ENCODE measurements at regions not wholly inside any gene's neighbourhood (a gene's known extent, or its start where the extent isn't known, plus 50 kb on each side); places are given as distances from the start of the nearest gene placed in this dataset.

- no peak overlapping the region for H3K27ac ChIP-seq (ENCODE audit: low read depth in 1 of 2, low read length in 2 of 2)
- no peaks in the 10 kb centered on the region for H3K27me3 ChIP-seq (ENCODE audit: control insufficient read depth in 1 of 2, insufficient read depth in 2 of 2, low read length in 1 of 2)
- H3K4me3 ChIP-seq (ENCODE audit: low read length in 2 of 2), result no peak overlapping the region
- H3K9me3 ChIP-seq (ENCODE audit: control insufficient read depth, low read length), result no peaks in the 10 kb centered on the region
- intact Hi-C loops (cut with DNase I), result no loop called here
- WGBS, 2 donors, result 66 to 71% methylated on average over 7 of the region's 7 CpGs
- H3K36me3 ChIP-seq (ENCODE audit: control insufficient read depth in 1 of 2, insufficient read depth in 2 of 2, low read length in 1 of 2), result no peaks in the 10 kb centered on the region
- H3K4me1 ChIP-seq (ENCODE audit: control insufficient read depth in 1 of 2, insufficient read depth in 2 of 2, low read length in 2 of 2), result no peaks in the 10 kb centered on the region
- no peak for DNase-seq
- no peak for ATAC-seq (ENCODE audit: low FRiP score)
These were observed 330.8 kb upstream of the AGTR1 start for GRCh38 chr3:148366743-148367410.

- Histone ChIP-seq H3K27ac (ENCODE audit: low read depth in 1 of 2, low read length in 2 of 2) (no peak overlapping the region), H3K4me3 (ENCODE audit: low read length in 2 of 2) (no peak overlapping the region), H3K36me3 (ENCODE audit: control insufficient read depth in 1 of 2, insufficient read depth in 2 of 2, low read length in 1 of 2) (no peaks in the 10 kb centered on the region), H3K9me3 (ENCODE audit: control insufficient read depth, low read length) (no peaks in the 10 kb centered on the region), H3K27me3 (ENCODE audit: control insufficient read depth in 1 of 2, insufficient read depth in 2 of 2, low read length in 1 of 2) (no peaks in the 10 kb centered on the region), H3K4me1 (ENCODE audit: control insufficient read depth in 1 of 2, insufficient read depth in 2 of 2, low read length in 2 of 2) (no peaks in the 10 kb centered on the region)
- DNase-seq (no peak), ATAC-seq (ENCODE audit: low FRiP score) (no peak)
- intact Hi-C loops (cut with DNase I), result no loop called here
- 51 to 54% methylated on average over 1 of the region's 1 CpG for WGBS, 2 donors
These were observed 329.9 kb upstream of the AGTR1 start for GRCh38 chr3:148367756-148368155.

DNA sequence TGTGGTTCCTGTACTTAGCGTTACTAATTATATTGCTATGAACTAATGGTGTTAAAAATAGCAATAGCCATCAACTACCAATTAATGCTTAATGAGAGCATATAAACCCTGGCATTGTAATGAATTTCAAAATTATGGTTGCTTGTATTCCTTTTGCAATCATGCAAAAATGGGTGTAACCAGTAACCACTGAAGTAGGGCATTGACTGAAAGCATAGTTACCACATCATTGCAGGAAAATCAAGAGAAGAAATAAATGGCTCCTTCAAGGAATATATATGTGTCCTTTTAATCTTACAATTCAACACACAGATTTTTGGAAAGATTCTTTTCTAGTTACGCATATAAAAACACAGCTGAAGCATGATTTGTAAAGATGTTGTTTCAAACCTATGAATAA, 328.3 kb upstream of the AGTR1 start:
- Histone ChIP-seq H3K4me1 (ENCODE audit: control insufficient read depth in 1 of 2, insufficient read depth in 2 of 2, low read length in 2 of 2) (no peaks in the 10 kb centered on the region), H3K27me3 (ENCODE audit: control insufficient read depth in 1 of 2, insufficient read depth in 2 of 2, low read length in 1 of 2) (no peaks in the 10 kb centered on the region), H3K27ac (ENCODE audit: low read depth in 1 of 2, low read length in 2 of 2) (no peak overlapping the region), H3K9me3 (ENCODE audit: control insufficient read depth, low read length) (no peaks in the 10 kb centered on the region), H3K4me3 (ENCODE audit: low read length in 2 of 2) (no peak overlapping the region), H3K36me3 (ENCODE audit: control insufficient read depth in 1 of 2, insufficient read depth in 2 of 2, low read length in 1 of 2) (no peaks in the 10 kb centered on the region)
- DNase-seq (no peak), ATAC-seq (ENCODE audit: low FRiP score) (no peak)
- WGBS, 2 donors, result 90 to 93% methylated on average over 2 of the region's 2 CpGs
- intact Hi-C loops (cut with DNase I), result no loop called here

GRCh38 chr3:148372206-148372875, 325.4 kb upstream of the AGTR1 start:
- no peaks in the 10 kb centered on the region for H3K36me3 ChIP-seq (ENCODE audit: control insufficient read depth in 1 of 2, insufficient read depth in 2 of 2, low read length in 1 of 2)
- 88 to 90% methylated on average over 2 of the region's 2 CpGs for WGBS, 2 donors
- DNase-seq (no peak), ATAC-seq (ENCODE audit: low FRiP score) (no peak)
- no peaks in the 10 kb centered on the region for H3K9me3 ChIP-seq (ENCODE audit: control insufficient read depth, low read length)
- intact Hi-C loops (cut with DNase I), result no loop called here
- no peak overlapping the region for H3K4me3 ChIP-seq (ENCODE audit: low read length in 2 of 2)
- no peak overlapping the region for H3K27ac ChIP-seq (ENCODE audit: low read depth in 1 of 2, low read length in 2 of 2)
- no peaks in the 10 kb centered on the region for H3K27me3 ChIP-seq (ENCODE audit: control insufficient read depth in 1 of 2, insufficient read depth in 2 of 2, low read length in 1 of 2)
- no peaks in the 10 kb centered on the region for H3K4me1 ChIP-seq (ENCODE audit: control insufficient read depth in 1 of 2, insufficient read depth in 2 of 2, low read length in 2 of 2)

GRCh38 chr3:148373961-148374360, 323.7 kb upstream of the AGTR1 start:
- no peaks in the 10 kb centered on the region for H3K9me3 ChIP-seq (ENCODE audit: control insufficient read depth, low read length)
- no peak for ATAC-seq (ENCODE audit: low FRiP score)
- no peaks in the 10 kb centered on the region for H3K4me1 ChIP-seq (ENCODE audit: control insufficient read depth in 1 of 2, insufficient read depth in 2 of 2, low read length in 2 of 2)
- intact Hi-C loops (cut with DNase I), result no loop called here
- H3K27me3 ChIP-seq (ENCODE audit: control insufficient read depth in 1 of 2, insufficient read depth in 2 of 2, low read length in 1 of 2), result no peaks in the 10 kb centered on the region
- no peak for DNase-seq
- no peak overlapping the region for H3K27ac ChIP-seq (ENCODE audit: low read depth in 1 of 2, low read length in 2 of 2)
- no peak overlapping the region for H3K4me3 ChIP-seq (ENCODE audit: low read length in 2 of 2)
- H3K36me3 ChIP-seq (ENCODE audit: control insufficient read depth in 1 of 2, insufficient read depth in 2 of 2, low read length in 1 of 2), result no peaks in the 10 kb centered on the region

GRCh38 chr3:148379763-148380382, 317.8 kb upstream of the AGTR1 start:
- H3K4me3 ChIP-seq (ENCODE audit: low read length in 2 of 2), result no peak overlapping the region
- no peaks in the 10 kb centered on the region for H3K36me3 ChIP-seq (ENCODE audit: control insufficient read depth in 1 of 2, insufficient read depth in 2 of 2, low read length in 1 of 2)
- DNase-seq, result no peak
- no peaks in the 10 kb centered on the region for H3K27me3 ChIP-seq (ENCODE audit: control insufficient read depth in 1 of 2, insufficient read depth in 2 of 2, low read length in 1 of 2)
- no peaks in the 10 kb centered on the region for H3K4me1 ChIP-seq (ENCODE audit: control insufficient read depth in 1 of 2, insufficient read depth in 2 of 2, low read length in 2 of 2)
- intact Hi-C loops (cut with DNase I), result loop anchor here (1.0 to 5.0 kb wide), 4 partner anchors 252 to 567 kb away; no protein-coding TSS in a partner anchor
- WGBS, 2 donors, result 64% methylated on average over 4 of the region's 4 CpGs
- ATAC-seq (ENCODE audit: low FRiP score), result peak; percentile 69
- H3K9me3 ChIP-seq (ENCODE audit: control insufficient read depth, low read length), result no peaks in the 10 kb centered on the region
- no peak overlapping the region for H3K27ac ChIP-seq (ENCODE audit: low read depth in 1 of 2, low read length in 2 of 2)

- WGBS, 2 donors, result 89 to 93% methylated on average over 6 of the region's 6 CpGs
- H3K36me3 ChIP-seq (ENCODE audit: control insufficient read depth in 1 of 2, insufficient read depth in 2 of 2, low read length in 1 of 2), result no peaks in the 10 kb centered on the region
- H3K27ac ChIP-seq (ENCODE audit: low read depth in 1 of 2, low read length in 2 of 2), result no peak overlapping the region
- no peaks in the 10 kb centered on the region for H3K27me3 ChIP-seq (ENCODE audit: control insufficient read depth in 1 of 2, insufficient read depth in 2 of 2, low read length in 1 of 2)
- H3K4me1 ChIP-seq (ENCODE audit: control insufficient read depth in 1 of 2, insufficient read depth in 2 of 2, low read length in 2 of 2), result no peaks in the 10 kb centered on the region
- ATAC-seq (ENCODE audit: low FRiP score) (no peak), DNase-seq (no peak)
- intact Hi-C loops (cut with DNase I), result loop anchor here (2.0 to 5.0 kb wide), 3 partner anchors 251 to 566 kb away; no protein-coding TSS in a partner anchor
- no peak overlapping the region for H3K4me3 ChIP-seq (ENCODE audit: low read length in 2 of 2)
- H3K9me3 ChIP-seq (ENCODE audit: control insufficient read depth, low read length), result no peaks in the 10 kb centered on the region
These were observed 316.7 kb upstream of the AGTR1 start for GRCh38 chr3:148381051-148381450.

DNA sequence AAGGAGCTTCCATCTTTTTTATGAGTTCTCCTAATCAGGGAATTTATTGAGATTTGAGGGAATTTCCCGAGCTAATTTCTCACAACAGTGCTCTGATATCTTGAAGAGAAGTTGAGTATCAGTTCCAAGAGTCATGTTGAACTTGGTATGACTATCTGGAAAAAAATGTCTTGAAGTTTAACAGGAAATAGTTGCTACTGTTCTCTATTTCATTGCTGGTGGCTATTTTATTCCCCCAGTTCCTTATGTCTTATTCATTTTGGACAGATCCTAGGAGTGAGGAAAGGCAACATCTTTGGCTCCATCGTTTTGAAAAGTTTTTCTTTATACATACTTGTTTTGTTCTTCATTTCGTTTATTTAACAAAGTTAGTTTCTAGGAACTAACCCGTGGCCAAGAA, 307.8 kb upstream of the AGTR1 start:
- H3K27me3 ChIP-seq (ENCODE audit: control insufficient read depth in 1 of 2, insufficient read depth in 2 of 2, low read length in 1 of 2), result no peaks in the 10 kb centered on the region

GRCh38 chr3:148395821-148396220, 301.9 kb upstream of the AGTR1 start:
- ATAC-seq (ENCODE audit: low FRiP score) (no peak), DNase-seq (no peak)
- Histone ChIP-seq H3K4me3 (ENCODE audit: low read length in 2 of 2) (no peak overlapping the region), H3K27ac (ENCODE audit: low read depth in 1 of 2, low read length in 2 of 2) (no peak overlapping the region), H3K36me3 (ENCODE audit: control insufficient read depth in 1 of 2, insufficient read depth in 2 of 2, low read length in 1 of 2) (no peaks in the 10 kb centered on the region), H3K4me1 (ENCODE audit: control insufficient read depth in 1 of 2, insufficient read depth in 2 of 2, low read length in 2 of 2) (no peaks in the 10 kb centered on the region), H3K9me3 (ENCODE audit: control insufficient read depth, low read length) (no peaks in the 10 kb centered on the region), H3K27me3 (ENCODE audit: control insufficient read depth in 1 of 2, insufficient read depth in 2 of 2, low read length in 1 of 2) (no peaks in the 10 kb centered on the region)
- intact Hi-C loops (cut with DNase I), result no loop called here

More for the DNA sequence above, 307.8 kb upstream of the AGTR1 start:
- Histone ChIP-seq H3K36me3 (ENCODE audit: control insufficient read depth in 1 of 2, insufficient read depth in 2 of 2, low read length in 1 of 2) (no peaks in the 10 kb centered on the region), H3K4me3 (ENCODE audit: low read length in 2 of 2) (no peak overlapping the region), H3K4me1 (ENCODE audit: control insufficient read depth in 1 of 2, insufficient read depth in 2 of 2, low read length in 2 of 2) (no peaks in the 10 kb centered on the region), H3K27ac (ENCODE audit: low read depth in 1 of 2, low read length in 2 of 2) (no peak overlapping the region), H3K9me3 (ENCODE audit: control insufficient read depth, low read length) (no peaks in the 10 kb centered on the region)
- intact Hi-C loops (cut with DNase I), result no loop called here
- DNase-seq (no peak), ATAC-seq (ENCODE audit: low FRiP score) (no peak)
- 38 to 47% methylated on average over 4 of the region's 4 CpGs for WGBS, 2 donors
